IMR-90 (cell line): ENCODE measurements at regions not wholly inside any gene's neighbourhood (a gene's known extent, or its start where the extent isn't known, plus 50 kb on each side); places are given as distances from the start of the nearest gene placed in this dataset.

Experiments
- CEBPB ChIP-seq: IDR thresholded peaks from 2 replicates; pipeline ENCODE4 v1.6.1; 2012; ENCODE audit warnings: low read depth, low read length, improper control_type of control experiment
- CTCF ChIP-seq: conservative IDR thresholded peaks from 2 replicates; pipeline ENCODE4 v1.5.1; 2012; ENCODE audit warnings: mild to moderate bottlenecking, low read depth, low read length, improper control_type of control experiment

- no peak for TF ChIP-seq CTCF
- no peak for TF ChIP-seq CEBPB
These were observed 275.2 kb downstream of the IPMK start for GRCh38 chr10:57992321-57993077.
